NB4 (cell line): ENCODE measurements at regions not wholly inside any gene's neighbourhood (a gene's known extent, or its start where the extent isn't known, plus 50 kb on each side); places are given as distances from the start of the nearest gene placed in this dataset.
"Not testable (repeated sequence)": the region's sequence is repeated elsewhere in the genome, so short reads cannot be mapped to it uniquely, and the experiment has no call there.

Experiments
- DNase-seq: peaks from one replicate; pipeline ENCODE4 v3.0.0; 2010; ENCODE audit warnings: low read depth
- H3K4me3 ChIP-seq: one replicate; pipeline ENCODE4 v1.5.1; 2011; ENCODE audit warnings: mild to moderate bottlenecking, low read depth, low read length, moderate library complexity
- MAX ChIP-seq: IDR thresholded peaks from 2 replicates; pipeline ENCODE4 v1.6.1; 2011; ENCODE audit warnings: low read depth, low read length
- MYC ChIP-seq: IDR thresholded peaks from 2 replicates; pipeline ENCODE4 v1.6.1; 2011; ENCODE audit warnings: low read depth, low read length
- POLR2A ChIP-seq: IDR thresholded peaks from 2 replicates; pipeline ENCODE4 v1.6.1; 2011; ENCODE audit warnings: mild to moderate bottlenecking; ENCODE audit not compliant: insufficient read length; ENCODE audit errors: extremely low read depth
- TF ChIP-seq, protein P1 (sequence below): IDR thresholded peaks from one replicate; pipeline ENCODE4 v1.5.1; 2012; ENCODE audit warnings: low read depth, low read length

DNA sequence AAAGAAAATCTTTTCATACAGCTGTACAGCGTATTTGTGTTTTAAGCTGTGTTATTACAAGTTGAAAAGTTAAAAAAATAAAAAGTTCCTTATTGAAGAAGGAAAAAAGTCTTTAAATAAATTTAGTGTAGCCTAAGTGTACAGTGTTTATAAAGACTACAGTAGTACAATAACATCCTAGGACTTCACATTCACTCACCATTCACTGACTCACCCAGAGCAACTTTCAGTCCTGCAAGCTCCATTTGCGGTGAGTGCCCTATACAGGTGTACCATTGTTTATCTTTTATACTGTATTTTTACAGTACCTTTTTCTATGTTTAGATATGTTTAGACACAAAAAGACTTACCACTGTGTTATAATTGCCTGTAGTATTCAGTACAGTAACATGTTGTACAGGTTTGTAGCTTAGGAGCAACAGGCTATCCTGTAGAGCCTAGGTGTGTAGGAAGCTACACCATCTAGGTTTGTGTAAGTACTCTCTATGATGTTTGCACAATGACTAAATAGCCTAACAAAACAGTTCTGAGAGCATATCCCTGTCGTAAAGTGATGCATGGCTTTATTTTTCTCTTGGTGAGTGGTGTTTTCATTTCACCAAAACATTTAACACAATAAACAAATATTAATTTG, 275.2 kb downstream of the DACT1 start:
- DNase-seq = no peak
- no peak overlapping the region for H3K4me3 ChIP-seq
- TF ChIP-seq, protein P1, sequence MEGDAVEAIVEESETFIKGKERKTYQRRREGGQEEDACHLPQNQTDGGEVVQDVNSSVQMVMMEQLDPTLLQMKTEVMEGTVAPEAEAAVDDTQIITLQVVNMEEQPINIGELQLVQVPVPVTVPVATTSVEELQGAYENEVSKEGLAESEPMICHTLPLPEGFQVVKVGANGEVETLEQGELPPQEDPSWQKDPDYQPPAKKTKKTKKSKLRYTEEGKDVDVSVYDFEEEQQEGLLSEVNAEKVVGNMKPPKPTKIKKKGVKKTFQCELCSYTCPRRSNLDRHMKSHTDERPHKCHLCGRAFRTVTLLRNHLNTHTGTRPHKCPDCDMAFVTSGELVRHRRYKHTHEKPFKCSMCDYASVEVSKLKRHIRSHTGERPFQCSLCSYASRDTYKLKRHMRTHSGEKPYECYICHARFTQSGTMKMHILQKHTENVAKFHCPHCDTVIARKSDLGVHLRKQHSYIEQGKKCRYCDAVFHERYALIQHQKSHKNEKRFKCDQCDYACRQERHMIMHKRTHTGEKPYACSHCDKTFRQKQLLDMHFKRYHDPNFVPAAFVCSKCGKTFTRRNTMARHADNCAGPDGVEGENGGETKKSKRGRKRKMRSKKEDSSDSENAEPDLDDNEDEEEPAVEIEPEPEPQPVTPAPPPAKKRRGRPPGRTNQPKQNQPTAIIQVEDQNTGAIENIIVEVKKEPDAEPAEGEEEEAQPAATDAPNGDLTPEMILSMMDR = no peak

- TF ChIP-seq, protein P1 = no peak
- no peak for TF ChIP-seq MAX
- H3K4me3 ChIP-seq = no peak overlapping the region
- no peak for DNase-seq
These were observed 274.1 kb upstream of the DAAM1 start for GRCh38 chr14:58914279-58914855.

DNA sequence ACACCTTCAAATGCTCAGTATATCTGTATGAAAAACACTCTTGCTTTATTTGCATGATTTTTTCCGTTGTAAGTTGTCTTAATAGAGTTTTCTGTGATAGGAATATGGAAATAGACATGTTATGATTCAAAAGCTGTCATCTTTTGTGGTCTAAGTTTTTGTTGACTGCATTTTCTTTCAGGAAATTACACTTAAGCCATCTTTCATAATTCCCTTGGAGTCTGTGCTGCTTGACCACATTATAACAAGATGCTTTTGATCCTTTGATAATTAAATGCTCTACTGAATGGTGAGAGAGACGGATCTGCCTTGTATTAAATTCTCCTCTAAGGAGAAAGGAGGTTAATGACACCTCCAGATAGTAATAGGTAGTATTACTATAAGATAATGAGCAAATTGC, 272.8 kb upstream of the DAAM1 start:
- TF ChIP-seq, protein P1 = no peak
- TF ChIP-seq MAX (no peak), MYC (no peak), POLR2A (no peak)
- no peak for DNase-seq
- H3K4me3 ChIP-seq = no peak overlapping the region

DNA sequence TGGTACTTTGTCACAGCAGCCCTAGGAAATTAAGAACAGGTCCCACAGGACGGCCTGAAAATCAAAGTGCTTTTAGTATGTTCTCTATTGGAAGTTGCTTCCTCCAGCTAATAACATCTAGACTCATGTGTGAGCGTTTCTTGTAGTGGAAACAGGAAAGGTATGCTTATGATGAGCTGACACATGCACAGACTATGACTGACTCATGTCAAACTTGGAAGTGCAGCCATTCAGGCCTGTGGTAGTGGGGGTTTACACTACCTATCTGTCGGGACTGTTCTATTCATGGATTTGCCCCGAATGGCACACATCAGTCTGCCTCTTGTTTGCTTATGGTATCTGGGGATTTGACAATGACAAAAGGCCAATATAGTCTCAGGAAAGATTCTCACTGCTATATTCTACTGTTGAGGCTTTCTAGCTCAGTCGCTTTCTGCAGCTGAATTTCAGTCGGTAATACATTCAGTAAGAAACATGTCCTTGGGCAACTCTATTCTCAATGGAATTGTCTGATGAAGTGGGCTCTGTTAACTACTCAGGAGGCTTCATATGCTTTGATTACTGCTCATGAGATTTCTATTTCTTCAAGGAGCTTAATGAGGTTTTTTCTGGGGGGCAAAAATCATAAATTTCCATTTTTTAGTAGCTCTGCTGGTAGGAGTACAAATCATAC, 270.3 kb upstream of the DAAM1 start:
- no peak overlapping the region for H3K4me3 ChIP-seq
- TF ChIP-seq, protein P1 = no peak
- TF ChIP-seq MAX (no peak), MYC (no peak), POLR2A (no peak)
- no peak for DNase-seq

- H3K4me3 ChIP-seq = no peak overlapping the region
- TF ChIP-seq POLR2A = no peak
- no peak for TF ChIP-seq MYC
- TF ChIP-seq, protein P1 = no peak
- TF ChIP-seq MAX = no peak
- DNase-seq = no peak
These were observed 269.2 kb upstream of the DAAM1 start for GRCh38 chr14:58919217-58919616.

GRCh38 chr14:58920230-58920629, 268.2 kb upstream of the DAAM1 start:
- TF ChIP-seq, protein P1 = no peak
- TF ChIP-seq MYC (no peak), POLR2A (no peak), MAX (no peak)
- no peak overlapping the region for H3K4me3 ChIP-seq
- DNase-seq = no peak

GRCh38 chr14:58922201-58922940, 266.1 kb upstream of the DAAM1 start:
- not testable (repeated sequence) for H3K4me3 ChIP-seq, DNase-seq
